Posterior cingulate gyrus (tissue), 11 donors: ENCODE measurements at regions not wholly inside any gene's neighbourhood (a gene's known extent, or its start where the extent isn't known, plus 50 kb on each side); places are given as distances from the start of the nearest gene placed in this dataset.

ENCODE experiments used
- DNase-seq, 10 donors: peaks; one replicate each; pipeline versions ENCODE4 v3.0.0 to v3.0.0-alpha.2; 2020 to 2021; ENCODE audit warnings: mixed read lengths in 3 of 10
- intact Hi-C: fragments of 100-400 bp; cut with DNase I; formaldehyde crosslinking; loops from one replicate; pipeline ENCODE4 v1.15.1; 2023

- DNase-seq: no peak
- intact Hi-C loops: no loop called here
Measured at GRCh38 chr1:101645810-101646209, 350.9 kb downstream of the OLFM3 start.

GRCh38 chr1:101652484-101652883 is 344.2 kb downstream of the OLFM3 start:
- intact Hi-C loops: no loop called here
- DNase-seq: no peak

- intact Hi-C loops: no loop called here
- no peak for DNase-seq
Measured at GRCh38 chr1:101653482-101653946, 343.2 kb downstream of the OLFM3 start.

- intact Hi-C loops: no loop called here
- DNase-seq: no peak
Measured at GRCh38 chr1:101664726-101665125, 332.0 kb downstream of the OLFM3 start.

- intact Hi-C loops: no loop called here
- no peak for DNase-seq
Measured at GRCh38 chr1:101667761-101668160, 329.0 kb downstream of the OLFM3 start.

GRCh38 chr1:101683136-101683535 is 313.6 kb downstream of the OLFM3 start:
- intact Hi-C loops: no loop called here
- DNase-seq: no peak

GRCh38 chr1:101683561-101683960 is 313.2 kb downstream of the OLFM3 start:
- no peak for DNase-seq

GRCh38 chr1:101697072-101697471 is 299.7 kb downstream of the OLFM3 start:
- intact Hi-C loops: no loop called here
- DNase-seq: no peak

More at GRCh38 chr1:101683561-101683960, 313.2 kb downstream of the OLFM3 start:
- intact Hi-C loops: no loop called here

- DNase-seq: no peak
- intact Hi-C loops: no loop called here
Measured at GRCh38 chr1:101698681-101699080, 298.0 kb downstream of the OLFM3 start.

- no peak for DNase-seq
- intact Hi-C loops: no loop called here
Measured at GRCh38 chr1:101704895-101705294, 291.8 kb downstream of the OLFM3 start.

- intact Hi-C loops: no loop called here
- no peak for DNase-seq
Measured at GRCh38 chr1:101706366-101706765, 290.4 kb downstream of the OLFM3 start.

GRCh38 chr1:101709721-101710120 is 287.0 kb downstream of the OLFM3 start:
- DNase-seq: no peak
- intact Hi-C loops: no loop called here

- DNase-seq: no peak
- intact Hi-C loops: no loop called here
Measured at GRCh38 chr1:101713760-101714159, 283.0 kb downstream of the OLFM3 start.

GRCh38 chr1:101723415-101723814 is 273.3 kb downstream of the OLFM3 start:
- intact Hi-C loops: no loop called here
- no peak for DNase-seq

- no peak for DNase-seq
- intact Hi-C loops: no loop called here
Measured at GRCh38 chr1:101728029-101728428, 268.7 kb downstream of the OLFM3 start.

GRCh38 chr1:101730559-101730958 is 266.2 kb downstream of the OLFM3 start:
- intact Hi-C loops: no loop called here
- DNase-seq: no peak

- no peak for DNase-seq
Measured at GRCh38 chr1:101732261-101732660, 264.5 kb downstream of the OLFM3 start.

GRCh38 chr1:101733340-101733739 is 263.4 kb downstream of the OLFM3 start:
- DNase-seq: no peak
- intact Hi-C loops: no loop called here

More at GRCh38 chr1:101732261-101732660, 264.5 kb downstream of the OLFM3 start:
- intact Hi-C loops: no loop called here

- no peak for DNase-seq
- intact Hi-C loops: no loop called here
Measured at GRCh38 chr1:101738475-101738874, 258.3 kb downstream of the OLFM3 start.

- intact Hi-C loops: no loop called here
- no peak for DNase-seq
Measured at GRCh38 chr1:101739146-101739545, 257.6 kb downstream of the OLFM3 start.

GRCh38 chr1:101739826-101740330 is 256.8 kb downstream of the OLFM3 start:
- DNase-seq: no peak
- intact Hi-C loops: no loop called here

- intact Hi-C loops: no loop called here
- no peak for DNase-seq
Measured at GRCh38 chr1:101741910-101742309, 254.8 kb downstream of the OLFM3 start.

GRCh38 chr1:101742509-101742908 is 254.2 kb downstream of the OLFM3 start:
- no peak for DNase-seq
- intact Hi-C loops: no loop called here
